Nephron progenitor cell (in vitro differentiated cells): ENCODE measurements at regions not wholly inside any gene's neighbourhood (a gene's known extent, or its start where the extent isn't known, plus 50 kb on each side); places are given as distances from the start of the nearest gene placed in this dataset.

Experiments used
- DNase-seq: peaks from one replicate; pipeline ENCODE4 v3.0.0; 2021
- H3K27ac Mint-ChIP-seq: 2 replicates; pipeline ENCODE4 v1.8.0; 2021; ENCODE audit warnings: mild to moderate bottlenecking, moderate library complexity, mixed read lengths
- H3K27me3 Mint-ChIP-seq: 2 replicates; pipeline ENCODE4 v1.8.0; 2021; ENCODE audit warnings: mild to moderate bottlenecking, low read depth, mixed read lengths; ENCODE audit not compliant: poor library complexity
- H3K36me3 Mint-ChIP-seq: 2 replicates; pipeline ENCODE4 v1.8.0; 2021; ENCODE audit warnings: low read depth, mixed read lengths
- H3K4me1 Mint-ChIP-seq: 2 replicates; pipeline ENCODE4 v1.8.0; 2021; ENCODE audit warnings: mixed read lengths
- H3K4me3 Mint-ChIP-seq: 2 replicates; pipeline ENCODE4 v1.8.0; 2021; ENCODE audit warnings: mild to moderate bottlenecking, moderate library complexity, mixed read lengths
- H3K9me3 Mint-ChIP-seq: 2 replicates; pipeline ENCODE4 v1.8.0; 2021; ENCODE audit warnings: mild to moderate bottlenecking, moderate library complexity, mixed read lengths
- TF ChIP-seq, protein P1 (sequence below): fragments of 200-600 bp; sonication (generic); IDR thresholded peaks from 2 replicates; pipeline ENCODE4 v1.5.0; 2021; ENCODE audit warnings: antibody characterized with exemption

DNA sequence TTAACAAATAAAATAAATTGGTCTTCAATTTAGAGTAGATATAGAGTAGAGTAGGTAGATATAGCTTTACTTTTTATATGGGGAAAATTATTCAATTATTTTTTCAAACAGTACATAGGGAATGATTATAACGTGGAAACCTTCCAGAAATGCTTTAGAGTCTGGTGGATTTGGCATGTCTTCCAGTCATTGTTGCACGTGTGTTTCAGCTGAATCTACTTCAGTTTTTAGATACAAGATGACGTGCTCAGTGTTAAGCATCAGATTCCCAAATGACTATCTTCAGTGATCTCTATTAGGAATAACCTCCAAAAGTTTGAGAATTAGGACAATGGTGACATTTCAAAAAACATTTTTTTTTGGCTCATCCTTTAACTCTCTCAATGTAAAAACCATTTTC is 616.9 kb downstream of the ANKRD50 start:
- no peak overlapping the region for H3K27ac Mint-ChIP-seq
- H3K4me3 Mint-ChIP-seq, result no peak overlapping the region
- H3K4me1 Mint-ChIP-seq, result peaks cover 24% of the 10 kb centered on the region
- TF ChIP-seq, protein P1, sequence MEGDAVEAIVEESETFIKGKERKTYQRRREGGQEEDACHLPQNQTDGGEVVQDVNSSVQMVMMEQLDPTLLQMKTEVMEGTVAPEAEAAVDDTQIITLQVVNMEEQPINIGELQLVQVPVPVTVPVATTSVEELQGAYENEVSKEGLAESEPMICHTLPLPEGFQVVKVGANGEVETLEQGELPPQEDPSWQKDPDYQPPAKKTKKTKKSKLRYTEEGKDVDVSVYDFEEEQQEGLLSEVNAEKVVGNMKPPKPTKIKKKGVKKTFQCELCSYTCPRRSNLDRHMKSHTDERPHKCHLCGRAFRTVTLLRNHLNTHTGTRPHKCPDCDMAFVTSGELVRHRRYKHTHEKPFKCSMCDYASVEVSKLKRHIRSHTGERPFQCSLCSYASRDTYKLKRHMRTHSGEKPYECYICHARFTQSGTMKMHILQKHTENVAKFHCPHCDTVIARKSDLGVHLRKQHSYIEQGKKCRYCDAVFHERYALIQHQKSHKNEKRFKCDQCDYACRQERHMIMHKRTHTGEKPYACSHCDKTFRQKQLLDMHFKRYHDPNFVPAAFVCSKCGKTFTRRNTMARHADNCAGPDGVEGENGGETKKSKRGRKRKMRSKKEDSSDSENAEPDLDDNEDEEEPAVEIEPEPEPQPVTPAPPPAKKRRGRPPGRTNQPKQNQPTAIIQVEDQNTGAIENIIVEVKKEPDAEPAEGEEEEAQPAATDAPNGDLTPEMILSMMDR, result no peak
- no peaks in the 10 kb centered on the region for H3K27me3 Mint-ChIP-seq
- DNase-seq, result no peak
- H3K9me3 Mint-ChIP-seq, result peaks cover 47% of the 10 kb centered on the region
- peaks cover 43% of the 10 kb centered on the region for H3K36me3 Mint-ChIP-seq

DNA sequence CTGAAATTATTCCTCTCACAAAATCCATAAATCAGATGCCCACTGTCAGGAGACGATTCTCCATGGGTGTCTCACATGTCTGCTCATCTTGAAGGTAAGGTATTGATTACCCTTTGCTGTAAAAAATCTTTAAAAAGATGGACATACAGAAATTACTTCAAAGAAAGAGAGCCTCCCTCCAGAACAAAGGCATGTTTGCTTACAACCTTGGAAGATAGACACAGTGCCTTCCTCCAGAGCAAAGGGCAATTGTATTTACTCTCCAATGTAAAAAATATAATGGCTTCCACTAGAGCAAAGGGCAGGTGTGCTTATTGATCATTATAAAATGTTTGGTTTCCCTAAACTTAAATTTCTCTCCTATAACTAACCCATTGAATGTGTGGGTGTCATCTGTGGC is 616.2 kb downstream of the ANKRD50 start:
- Mint-ChIP-seq H3K4me1 (peaks cover 18% of the 10 kb centered on the region), H3K27ac (no peak overlapping the region), H3K9me3 (peaks cover 48% of the 10 kb centered on the region), H3K27me3 (no peaks in the 10 kb centered on the region), H3K36me3 (peaks cover 48% of the 10 kb centered on the region), H3K4me3 (no peak overlapping the region)
- TF ChIP-seq, protein P1, result no peak
- DNase-seq, result no peak

DNA sequence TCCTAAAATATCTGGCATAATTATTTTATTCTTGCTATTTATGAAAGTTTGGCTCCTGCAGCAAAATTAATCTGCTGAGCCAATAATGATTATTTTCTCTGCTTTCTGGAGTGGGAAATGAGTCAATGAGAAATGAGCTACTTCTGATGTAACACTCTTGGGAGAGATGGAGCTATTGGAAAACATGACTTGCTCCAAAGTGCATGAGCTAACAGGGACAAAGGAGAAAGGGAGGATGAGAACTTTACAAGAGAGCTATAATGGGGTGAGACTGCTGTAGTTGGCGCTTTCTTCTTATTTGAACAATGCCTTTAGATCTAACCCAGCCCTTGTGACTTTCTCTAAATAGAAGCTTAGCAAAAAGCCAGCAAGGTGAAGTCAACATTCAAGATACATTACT is 615.1 kb downstream of the ANKRD50 start:
- TF ChIP-seq, protein P1, result no peak
- peaks cover 60% of the 10 kb centered on the region for H3K9me3 Mint-ChIP-seq
- no peak overlapping the region for H3K27ac Mint-ChIP-seq
- H3K36me3 Mint-ChIP-seq, result peaks cover 53% of the 10 kb centered on the region
- no peak for DNase-seq
- no peak overlapping the region for H3K4me3 Mint-ChIP-seq
- H3K27me3 Mint-ChIP-seq, result no peaks in the 10 kb centered on the region
- peaks cover 14% of the 10 kb centered on the region for H3K4me1 Mint-ChIP-seq

DNA sequence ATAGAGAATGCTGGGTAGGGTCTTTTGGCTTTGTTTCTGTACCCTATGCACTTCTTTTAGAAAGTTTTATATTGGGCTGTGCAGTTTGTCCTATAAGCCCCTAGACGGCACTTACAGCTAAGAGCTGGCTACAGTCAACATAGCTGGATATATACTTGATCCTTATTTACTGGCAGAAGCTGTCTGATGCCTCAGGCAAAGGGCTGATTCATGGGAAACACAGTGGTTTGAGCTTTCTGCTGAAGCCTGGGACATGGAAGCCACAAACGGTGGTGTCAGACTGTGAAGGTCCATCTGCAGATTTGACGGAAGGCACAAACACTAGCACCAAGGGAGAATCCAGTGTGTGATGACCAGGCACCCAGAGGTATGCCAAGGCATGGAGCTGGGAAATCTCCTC is 608.4 kb downstream of the ANKRD50 start:
- Mint-ChIP-seq H3K9me3 (peaks cover 77% of the 10 kb centered on the region), H3K27ac (no peak overlapping the region), H3K27me3 (no peaks in the 10 kb centered on the region), H3K36me3 (peaks cover 74% of the 10 kb centered on the region), H3K4me3 (no peak overlapping the region), H3K4me1 (no peaks in the 10 kb centered on the region)
- no peak for DNase-seq
- TF ChIP-seq, protein P1, result no peak

DNA sequence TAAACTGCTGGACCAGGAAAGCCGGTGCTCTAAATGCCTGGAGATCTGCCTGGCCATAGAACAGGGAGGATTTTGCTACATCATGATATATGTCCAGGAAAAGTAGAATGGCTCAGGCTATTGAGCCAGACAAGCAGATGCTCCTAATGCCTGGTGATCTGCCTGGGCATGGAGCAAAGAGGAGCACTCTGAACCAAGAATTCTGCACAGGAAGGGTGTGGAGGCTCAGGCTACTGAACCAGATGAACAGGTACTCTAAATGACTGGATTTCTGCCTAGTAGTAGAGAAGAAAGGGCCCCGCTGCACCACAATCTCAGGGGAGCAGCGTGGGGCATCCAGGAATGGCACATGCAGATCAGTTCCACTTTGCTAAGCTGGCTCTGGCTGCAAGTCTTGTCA is 607.9 kb downstream of the ANKRD50 start:
- TF ChIP-seq, protein P1, result no peak
- Mint-ChIP-seq H3K36me3 (peaks cover 78% of the 10 kb centered on the region), H3K4me3 (no peak overlapping the region), H3K27me3 (no peaks in the 10 kb centered on the region), H3K4me1 (peaks cover 4% of the 10 kb centered on the region), H3K27ac (no peak overlapping the region), H3K9me3 (peaks cover 79% of the 10 kb centered on the region)
- DNase-seq, result no peak

DNA sequence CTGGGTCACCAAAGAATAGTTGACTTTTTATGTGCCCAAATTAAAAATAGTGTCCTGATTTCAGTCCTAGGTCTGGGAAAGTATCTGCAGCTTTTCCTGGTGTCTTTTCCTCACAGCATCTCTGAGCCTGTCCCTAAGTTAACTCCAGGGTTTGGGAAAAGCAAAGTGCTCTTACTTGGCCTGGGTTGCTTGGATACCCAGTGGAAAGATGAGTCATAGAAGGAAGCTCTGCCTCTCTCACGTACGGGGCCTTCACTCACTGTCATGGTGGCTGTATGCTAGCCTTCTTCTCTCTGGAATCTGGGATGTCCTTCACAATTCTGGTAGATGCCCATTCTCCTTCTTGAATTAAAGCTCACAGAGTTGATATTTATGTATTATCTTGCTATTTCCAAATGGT is 607.3 kb downstream of the ANKRD50 start:
- Mint-ChIP-seq H3K36me3 (peaks cover 74% of the 10 kb centered on the region), H3K27me3 (no peaks in the 10 kb centered on the region), H3K4me3 (no peak overlapping the region), H3K9me3 (peaks cover 75% of the 10 kb centered on the region), H3K27ac (no peak overlapping the region), H3K4me1 (peaks cover 4% of the 10 kb centered on the region)
- TF ChIP-seq, protein P1, result no peak
- DNase-seq, result no peak
